Naive thymus-derived CD4-positive, alpha-beta T cell (primary cell): ENCODE measurements at regions not wholly inside any gene's neighbourhood (a gene's known extent, or its start where the extent isn't known, plus 50 kb on each side); places are given as distances from the start of the nearest gene placed in this dataset.

Experiments used
- ATAC-seq: fragments of 150-1000 bp; cut with Tn5 transposase; 2 replicates; pipeline ENCODE4 v1.10.0; 2021; ENCODE audit warnings: mild to moderate bottlenecking, moderate library complexity
- CTCF ChIA-PET: fragments of 350-600 bp; sonication (Branson Sonifier 250); formaldehyde crosslinking; loops from one replicate; lab custom pipeline; 2021; ENCODE audit warnings: antibody characterized with exemption; lab: Charles Lee
- POLR2A ChIA-PET: fragments of 350-600 bp; sonication (Branson Sonifier 250); formaldehyde crosslinking; loops from one replicate; lab custom pipeline; 2021; ENCODE audit warnings: antibody characterized with exemption, inconsistent platforms; lab: Charles Lee
- DNase-seq, 9 donors: peaks; one replicate each; pipeline versions ENCODE4 v3.0.0 to v3.0.0-alpha.2; 2020 to 2022; ENCODE audit warnings: mixed read lengths in 1 of 9
- H3K27ac ChIP-seq: one replicate; pipeline ENCODE4 v1.7.0; 2013; ENCODE audit warnings: mild to moderate bottlenecking, low read depth, low read length, moderate library complexity
- H3K27me3 ChIP-seq, 2 donors: one replicate each; pipeline ENCODE4 v1.7.0; 2013; ENCODE audit warnings: low read length in 2 of 2, mild to moderate bottlenecking in 2 of 2, moderate library complexity in 2 of 2; ENCODE audit not compliant: control insufficient read depth in 2 of 2, insufficient read depth in 2 of 2
- H3K36me3 ChIP-seq, 3 experiments: 1 replicate in 2 of 3; 2 replicates in 1 of 3; pipeline ENCODE4 v1.7.0; 2013; ENCODE audit warnings: low read length in 3 of 3, mild to moderate bottlenecking in 3 of 3, moderate library complexity in 1 of 3; ENCODE audit not compliant: insufficient read depth in 3 of 3, control insufficient read depth in 2 of 3
- H3K4me1 ChIP-seq, 2 donors: one replicate each; pipeline ENCODE4 v1.7.0; 2013; ENCODE audit warnings: low read length in 2 of 2, mild to moderate bottlenecking in 2 of 2, moderate library complexity in 1 of 2; ENCODE audit not compliant: control insufficient read depth in 2 of 2, insufficient read depth in 2 of 2
- H3K4me3 ChIP-seq: 2 replicates; pipeline ENCODE4 v1.7.0; 2013; ENCODE audit warnings: mild to moderate bottlenecking, low read length
- H3K9me3 ChIP-seq, 3 experiments: 1 replicate in 2 of 3; 2 replicates in 1 of 3; pipeline ENCODE4 v1.7.0; 2013; ENCODE audit warnings: low read length in 3 of 3; ENCODE audit not compliant: control insufficient read depth in 2 of 3
- H3K27ac Mint-ChIP-seq, 9 donors: one replicate each; pipeline ENCODE4 v1.8.0; 2020 to 2022; ENCODE audit warnings: mixed read lengths in 9 of 9, mild to moderate bottlenecking in 8 of 9, moderate library complexity in 5 of 9, inconsistent platforms in 2 of 9
- H3K27me3 Mint-ChIP-seq, 5 donors: one replicate each; pipeline ENCODE4 v1.8.0; 2021 to 2022; ENCODE audit warnings: mixed read lengths in 5 of 5, mild to moderate bottlenecking in 1 of 5
- H3K36me3 Mint-ChIP-seq, 5 donors: one replicate each; pipeline ENCODE4 v1.8.0; 2020 to 2022; ENCODE audit warnings: mixed read lengths in 5 of 5, mild to moderate bottlenecking in 3 of 5, inconsistent platforms in 1 of 5
- H3K4me1 Mint-ChIP-seq, 7 donors: one replicate each; pipeline ENCODE4 v1.8.0; 2020 to 2022; ENCODE audit warnings: mixed read lengths in 7 of 7, mild to moderate bottlenecking in 3 of 7, inconsistent platforms in 1 of 7
- H3K4me3 Mint-ChIP-seq, 10 donors: one replicate each; pipeline ENCODE4 v1.8.0; 2020 to 2022; ENCODE audit warnings: mild to moderate bottlenecking in 10 of 10, mixed read lengths in 10 of 10, moderate library complexity in 6 of 10, inconsistent platforms in 2 of 10
- H3K9me3 Mint-ChIP-seq, 11 donors: one replicate each; pipeline ENCODE4 v1.8.0; 2020 to 2022; ENCODE audit warnings: mixed read lengths in 11 of 11, mild to moderate bottlenecking in 4 of 11, inconsistent platforms in 1 of 11, moderate library complexity in 1 of 11
- intact Hi-C, 2 donors: fragments of 100-400 bp; cut with micrococcal nuclease; formaldehyde crosslinking; loops; one replicate each; pipeline ENCODE4 v1.15.1; 2023

DNA sequence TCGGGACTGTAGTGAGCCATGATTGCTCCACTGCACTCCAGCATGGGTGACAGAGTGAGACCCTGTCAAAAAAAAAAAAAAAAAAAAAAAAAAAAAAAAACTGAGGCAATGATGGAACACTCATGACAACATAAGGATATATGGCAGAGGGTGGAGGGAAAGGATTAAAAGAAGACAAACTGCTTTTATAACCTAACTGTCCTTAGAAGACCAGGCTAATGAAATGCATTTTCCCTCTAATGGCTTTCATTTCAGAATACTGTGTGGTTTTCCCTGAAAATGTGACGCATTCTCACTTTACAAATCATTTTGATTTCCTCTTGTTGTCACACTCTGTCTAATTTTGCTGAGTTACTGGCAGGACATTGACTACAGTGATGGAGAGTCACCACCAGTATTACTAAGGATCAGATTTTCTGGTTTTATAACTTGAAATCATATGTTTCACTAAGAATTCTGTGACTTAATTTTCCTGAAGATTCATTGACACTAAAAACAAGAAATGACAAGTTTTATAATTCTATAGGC lies 137.6 kb upstream of the SSTR1 start:
- ChIA-PET CTCF (no interaction called here), POLR2A (interaction anchor here (0.7 to 2.1 kb wide), 2 partner anchors 13 to 17 kb away, joined by 4 to 5 read pairs; no protein-coding TSS in a partner anchor)
- H3K36me3 Mint-ChIP-seq = no peaks in the 10 kb centered on the region
- DNase-seq (no peak), ATAC-seq (no peak)
- Histone ChIP-seq H3K4me1 (peaks cover 46 to 62% of the 10 kb centered on the region in 2 donors), H3K27ac (no peak overlapping the region), H3K36me3 (no peaks in the 10 kb centered on the region), H3K27me3 (no peaks in the 10 kb centered on the region), H3K9me3 (no peaks in the 10 kb centered on the region), H3K4me3 (no peak overlapping the region)
- intact Hi-C loops = loop anchor here in 1 of 2 donors (5.0 to 10.0 kb wide), 2 partner anchors 37 to 1365 kb away; partner anchors contain the start of gene FBXO33
- H3K4me3 Mint-ChIP-seq = peak overlapping the region in 5 of 10 donors; percentile 34 to 67 (median 50)
- peaks cover 15 to 93% (median 80%) of the 10 kb centered on the region in 7 donors for H3K4me1 Mint-ChIP-seq
- peak overlapping the region in 7 of 9 donors; percentile 2 to 81 (median 53) for H3K27ac Mint-ChIP-seq
- H3K27me3 Mint-ChIP-seq = peaks cover 0 to 4% (median 0%) of the 10 kb centered on the region in 5 donors
- peaks cover 0 to 7% (median 4%) of the 10 kb centered on the region in 11 donors for H3K9me3 Mint-ChIP-seq

- Histone ChIP-seq H3K27ac (no peak overlapping the region), H3K9me3 (no peaks in the 10 kb centered on the region), H3K4me3 (no peak overlapping the region), H3K4me1 (peaks cover 56 to 70% of the 10 kb centered on the region in 2 donors), H3K27me3 (no peaks in the 10 kb centered on the region), H3K36me3 (no peaks in the 10 kb centered on the region)
- intact Hi-C loops = loop anchor here (1.0 to 10.0 kb wide), 6 partner anchors 8 to 1361 kb away; partner anchors contain the start of gene FBXO33 (in 1 of the 2)
- peak overlapping the region; percentile 6 to 80 (median 62) for H3K4me3 Mint-ChIP-seq
- H3K36me3 Mint-ChIP-seq = peaks cover 0 to 3% (median 0%) of the 10 kb centered on the region in 5 donors
- peak overlapping the region in 8 of 9 donors; percentile 88 to 97 (median 94) for H3K27ac Mint-ChIP-seq
- H3K4me1 Mint-ChIP-seq = peaks cover 17 to 95% (median 83%) of the 10 kb centered on the region in 7 donors
- ATAC-seq = no peak
- ChIA-PET CTCF (interaction anchor here (0.5 to 0.9 kb wide), 2 partner anchors 74 to 88 kb away, joined by 3 read pairs; no protein-coding TSS in a partner anchor), POLR2A (interaction anchor here (0.9 to 1.6 kb wide), 4 partner anchors 9 to 30 kb away, joined by 3 to 4 read pairs (median 3); no protein-coding TSS in a partner anchor)
- H3K9me3 Mint-ChIP-seq = peaks cover 0 to 9% (median 5%) of the 10 kb centered on the region in 11 donors
- peak in 1 of 9 donors; percentile 21 for DNase-seq
- H3K27me3 Mint-ChIP-seq = peaks cover 0 to 4% (median 0%) of the 10 kb centered on the region in 5 donors
Observed at GRCh38 chr14:38073641-38074040, 134.1 kb upstream of the SSTR1 start.

DNA sequence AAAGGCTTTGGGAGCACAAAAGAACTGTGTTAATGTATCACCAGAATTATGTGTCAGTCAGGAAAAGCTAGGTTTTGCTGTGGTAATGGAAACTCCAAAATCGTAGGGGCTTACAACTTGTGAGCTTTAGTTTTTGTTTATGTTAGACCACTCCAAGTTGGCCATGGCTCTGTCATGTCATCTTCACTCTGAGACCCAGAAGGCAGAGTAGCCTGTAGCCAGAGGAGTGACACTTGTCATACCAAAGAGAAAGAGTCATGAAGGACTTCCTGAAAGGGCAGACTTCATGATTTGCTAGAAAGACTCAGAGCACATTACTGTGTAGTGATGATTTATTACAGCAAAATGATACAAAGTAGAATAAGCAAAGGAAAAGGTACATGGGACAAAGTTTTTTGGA lies 133.6 kb upstream of the SSTR1 start:
- intact Hi-C loops = loop anchor here (1.0 to 10.0 kb wide), 6 partner anchors 9 to 1361 kb away; partner anchors contain the start of gene FBXO33 (in 1 of the 2)
- ATAC-seq (no peak), DNase-seq (peak in 1 of 9 donors; percentile 9)
- H3K9me3 Mint-ChIP-seq = peaks cover 0 to 9% (median 5%) of the 10 kb centered on the region in 11 donors
- Histone ChIP-seq H3K27me3 (no peaks in the 10 kb centered on the region), H3K9me3 (no peaks in the 10 kb centered on the region), H3K4me1 (peaks cover 60 to 75% of the 10 kb centered on the region in 2 donors), H3K4me3 (peak overlapping the region; percentile 30), H3K36me3 (no peaks in the 10 kb centered on the region), H3K27ac (no peak overlapping the region)
- peak overlapping the region; percentile 36 to 80 (median 64) for H3K4me3 Mint-ChIP-seq
- ChIA-PET POLR2A (interaction anchor here (1.0 to 1.6 kb wide), 4 partner anchors 12 to 29 kb away, joined by 3 to 4 read pairs (median 4); no protein-coding TSS in a partner anchor), CTCF (interaction anchor here (0.9 kb wide), 1 partner anchor 88 kb away, joined by 3 read pairs; no protein-coding TSS in a partner anchor)
- H3K27ac Mint-ChIP-seq = peak overlapping the region in 8 of 9 donors; percentile 88 to 97 (median 94)
- H3K27me3 Mint-ChIP-seq = peaks cover 0 to 4% (median 0%) of the 10 kb centered on the region in 5 donors
- H3K36me3 Mint-ChIP-seq = peaks cover 0 to 3% (median 0%) of the 10 kb centered on the region in 5 donors
- peaks cover 19 to 95% (median 83%) of the 10 kb centered on the region in 7 donors for H3K4me1 Mint-ChIP-seq

- H3K4me3 Mint-ChIP-seq = peak overlapping the region; percentile 41 to 80 (median 64)
- no peaks in the 10 kb centered on the region for H3K27me3 Mint-ChIP-seq
- ChIA-PET CTCF (no interaction called here), POLR2A (interaction anchor here (1.0 to 1.6 kb wide), 3 partner anchors 12 to 33 kb away, joined by 3 to 4 read pairs (median 4); no protein-coding TSS in a partner anchor)
- peak overlapping the region in 8 of 9 donors; percentile 88 to 97 (median 94) for H3K27ac Mint-ChIP-seq
- Histone ChIP-seq H3K4me1 (peaks cover 63 to 81% of the 10 kb centered on the region in 2 donors), H3K27ac (peak overlapping the region; percentile 55), H3K27me3 (no peaks in the 10 kb centered on the region), H3K36me3 (no peaks in the 10 kb centered on the region), H3K4me3 (peak overlapping the region; percentile 30), H3K9me3 (no peaks in the 10 kb centered on the region)
- ATAC-seq (peak; percentile 70), DNase-seq (peak in 7 of 9 donors; percentile 46 to 80 (median 74))
- H3K9me3 Mint-ChIP-seq = peaks cover 0 to 9% (median 5%) of the 10 kb centered on the region in 11 donors
- peaks cover 18 to 95% (median 83%) of the 10 kb centered on the region in 7 donors for H3K4me1 Mint-ChIP-seq
- peaks cover 0 to 3% (median 0%) of the 10 kb centered on the region in 5 donors for H3K36me3 Mint-ChIP-seq
- intact Hi-C loops = loop anchor here (1.0 to 10.0 kb wide), 6 partner anchors 9 to 1360 kb away; partner anchors contain the start of gene FBXO33 (in 1 of the 2)
Observed at GRCh38 chr14:38074754-38075153, 132.9 kb upstream of the SSTR1 start.

DNA sequence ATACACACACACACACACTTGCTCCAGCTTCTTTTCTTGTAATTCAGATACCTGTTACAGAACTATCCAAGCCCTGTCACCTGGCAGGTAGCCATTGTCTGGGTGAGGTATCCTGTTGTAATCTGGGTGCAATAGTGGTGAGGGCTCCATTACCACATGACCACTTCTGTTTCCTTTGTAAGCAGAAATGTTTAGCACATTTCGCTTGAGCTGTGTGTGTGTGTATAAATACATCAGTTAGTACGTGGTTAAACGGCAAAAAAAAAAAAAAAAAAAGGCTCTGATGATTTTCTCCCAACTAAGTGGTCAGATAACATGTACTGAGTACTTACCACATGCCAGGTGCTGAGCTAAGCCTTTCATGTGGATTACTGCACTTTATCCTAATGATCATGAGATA lies 129.3 kb upstream of the SSTR1 start:
- Histone ChIP-seq H3K4me1 (peaks cover 48 to 73% of the 10 kb centered on the region in 2 donors), H3K27me3 (no peaks in the 10 kb centered on the region), H3K36me3 (no peaks in the 10 kb centered on the region), H3K4me3 (peak overlapping the region; percentile 31), H3K9me3 (no peaks in the 10 kb centered on the region), H3K27ac (peak overlapping the region; percentile 54)
- Mint-ChIP-seq H3K9me3 (peaks cover 0 to 9% (median 5%) of the 10 kb centered on the region in 11 donors), H3K4me1 (peaks cover 19 to 90% (median 76%) of the 10 kb centered on the region in 7 donors), H3K27ac (peak overlapping the region; percentile 5 to 98 (median 92)), H3K4me3 (peak overlapping the region; percentile 59 to 86 (median 76)), H3K36me3 (peaks cover 0 to 3% (median 0%) of the 10 kb centered on the region in 5 donors), H3K27me3 (no peaks in the 10 kb centered on the region)
- CTCF ChIA-PET = no interaction called here
- DNase-seq = peak in 8 of 9 donors; percentile 11 to 80 (median 74)
- POLR2A ChIA-PET = interaction anchor here (0.8 to 2.9 kb wide), 6 partner anchors 9 to 48 kb away, joined by 3 to 24 read pairs (median 5); no protein-coding TSS in a partner anchor
- intact Hi-C loops = loop anchor here (1.0 to 10.0 kb wide), 3 partner anchors 11 to 1356 kb away; partner anchors contain the start of gene FBXO33 (in 1 of the 2)
- peak; percentile 89 for ATAC-seq

GRCh38 chr14:38079268-38079667 lies 128.4 kb upstream of the SSTR1 start:
- CTCF ChIA-PET = no interaction called here
- Mint-ChIP-seq H3K27ac (peak overlapping the region in 8 of 9 donors; percentile 88 to 98 (median 92)), H3K4me3 (peak overlapping the region in 8 of 10 donors; percentile 58 to 86 (median 74)), H3K36me3 (peaks cover 0 to 3% (median 0%) of the 10 kb centered on the region in 5 donors), H3K4me1 (peaks cover 19 to 82% (median 70%) of the 10 kb centered on the region in 7 donors), H3K27me3 (no peaks in the 10 kb centered on the region), H3K9me3 (peaks cover 0 to 9% (median 5%) of the 10 kb centered on the region in 11 donors)
- peak overlapping the region; percentile 31 for H3K4me3 ChIP-seq
- no peaks in the 10 kb centered on the region for H3K36me3 ChIP-seq
- peaks cover 40 to 64% of the 10 kb centered on the region in 2 donors for H3K4me1 ChIP-seq
- intact Hi-C loops = loop anchor here in 1 of 2 donors (10.0 kb wide), 1 partner anchor 1356 kb away; the partner anchor contains the start of gene FBXO33
- DNase-seq (no peak), ATAC-seq (no peak)
- no peaks in the 10 kb centered on the region for H3K9me3 ChIP-seq
- peak overlapping the region; percentile 54 for H3K27ac ChIP-seq
- POLR2A ChIA-PET = interaction anchor here (0.6 to 2.9 kb wide), 5 partner anchors 8 to 47 kb away, joined by 3 to 24 read pairs (median 4); no protein-coding TSS in a partner anchor
- no peaks in the 10 kb centered on the region for H3K27me3 ChIP-seq
